ENCODE measurements at regions not wholly inside any gene's neighbourhood (a gene's known extent, or its start where the extent isn't known, plus 50 kb on each side); places are given as distances from the start of the nearest gene placed in this dataset.

DNA sequence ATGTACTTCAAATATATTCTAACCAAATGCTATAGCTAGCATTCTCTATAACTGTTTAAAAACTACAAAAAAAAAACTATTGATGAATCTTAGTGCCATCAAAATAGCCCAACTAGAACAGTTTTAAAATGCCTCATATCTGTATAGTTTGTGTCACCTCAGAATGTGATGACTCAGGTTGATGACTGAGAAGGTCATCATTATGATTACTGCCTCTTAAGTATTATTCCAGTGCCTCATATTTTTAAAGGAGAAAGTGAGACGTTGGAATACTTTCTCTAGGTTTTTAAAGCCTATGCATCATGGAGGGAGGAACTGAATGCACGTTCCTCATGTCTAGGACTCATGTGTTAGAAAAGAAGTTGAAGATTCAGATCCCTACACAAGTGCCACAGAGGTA, 88.2 kb downstream of the TMA16 start:
- DNase-seq (ENCODE audit: low read depth in 2 of 2) = no peak

DNA sequence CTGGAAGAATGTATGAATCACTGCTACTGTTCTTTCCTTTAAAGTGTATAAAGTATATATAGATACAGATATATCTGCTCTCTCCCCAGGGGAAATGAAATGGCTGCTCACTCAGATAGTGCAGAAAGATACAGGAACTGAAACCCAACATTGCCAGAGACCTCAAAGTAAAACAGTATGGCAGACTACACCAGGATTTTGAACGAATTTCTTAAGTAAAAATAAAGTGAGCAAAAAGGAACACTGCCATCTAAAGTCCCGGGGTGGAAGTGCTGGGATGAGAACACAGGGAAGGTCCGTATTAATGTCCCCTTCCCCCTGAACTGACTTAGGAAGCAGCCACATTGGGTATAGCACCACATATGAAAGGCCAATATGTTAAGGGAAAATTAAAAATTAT, 93.4 kb downstream of the TMA16 start:
- DNase-seq (ENCODE audit: low read depth in 2 of 2) = no peak

DNA sequence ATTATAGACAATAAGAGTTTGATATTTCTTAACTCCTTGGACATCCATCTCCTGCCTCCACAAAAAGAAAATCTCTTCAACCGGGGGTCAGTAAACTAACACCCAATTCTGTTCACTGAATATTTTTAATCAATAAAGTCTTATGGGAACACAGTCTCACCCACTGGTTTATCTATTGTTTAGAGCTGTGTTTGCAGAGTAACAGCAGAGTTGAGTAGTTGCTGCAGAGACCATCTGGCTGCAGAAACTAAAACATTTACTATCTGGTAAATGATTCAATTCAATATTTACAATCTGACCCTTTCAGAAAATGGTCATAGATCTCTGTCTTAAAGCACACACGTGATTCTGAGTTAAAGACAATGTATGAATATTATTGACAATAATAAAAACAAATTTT, 94.0 kb downstream of the TMA16 start:
- DNase-seq (ENCODE audit: low read depth in 2 of 2) = no peak

DNA sequence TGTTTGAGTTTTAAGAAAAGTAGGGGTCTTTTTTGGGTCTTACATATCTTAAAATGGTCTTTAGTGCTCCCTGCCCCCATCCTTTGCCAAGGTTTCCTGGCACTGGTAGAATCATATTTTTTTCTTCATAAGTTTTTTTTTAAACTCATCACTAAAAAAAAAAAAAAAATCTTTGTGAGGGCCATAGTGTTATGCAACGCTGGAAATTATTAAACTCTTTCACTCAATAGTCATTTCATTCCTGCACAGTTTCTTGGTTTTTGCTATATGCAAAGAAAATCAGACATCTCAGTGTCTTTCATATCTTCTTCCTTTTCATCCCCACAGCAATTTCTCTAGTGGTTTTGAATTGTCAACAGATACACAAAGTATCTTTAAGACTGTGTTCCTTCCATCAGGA, 95.6 kb downstream of the TMA16 start:
- no peak for DNase-seq (ENCODE audit: low read depth in 2 of 2)

DNA sequence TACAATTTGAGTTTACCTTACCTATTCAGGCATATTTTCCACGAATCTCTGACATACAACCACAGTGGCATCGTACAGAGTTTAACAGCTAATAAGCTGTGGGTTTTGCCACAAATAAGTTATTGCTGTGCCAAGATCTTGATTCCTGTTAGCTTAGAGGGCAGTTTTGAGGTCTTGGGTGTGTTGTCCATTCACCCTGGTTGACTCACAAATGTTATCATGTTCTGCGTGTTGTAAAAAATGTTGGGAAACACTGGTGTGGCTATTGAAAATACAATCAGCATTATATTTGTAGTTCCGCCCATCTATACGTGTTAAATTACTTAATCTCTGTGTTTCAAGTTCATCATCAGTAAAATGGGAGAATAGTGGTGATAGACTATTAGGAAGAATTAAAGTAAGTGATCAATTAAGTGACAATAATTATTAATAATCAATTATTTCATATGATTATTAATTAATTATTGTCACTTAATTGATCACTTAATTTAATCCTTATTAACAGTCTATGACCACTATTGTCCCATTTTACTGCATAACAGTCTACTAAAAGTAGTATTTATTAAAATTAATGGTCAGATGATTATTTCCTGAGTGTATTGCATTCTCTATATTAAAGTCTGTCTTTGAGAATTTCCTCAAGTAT, 96.3 kb downstream of the TMA16 start:
- no peak for DNase-seq (ENCODE audit: low read depth in 2 of 2)

DNA sequence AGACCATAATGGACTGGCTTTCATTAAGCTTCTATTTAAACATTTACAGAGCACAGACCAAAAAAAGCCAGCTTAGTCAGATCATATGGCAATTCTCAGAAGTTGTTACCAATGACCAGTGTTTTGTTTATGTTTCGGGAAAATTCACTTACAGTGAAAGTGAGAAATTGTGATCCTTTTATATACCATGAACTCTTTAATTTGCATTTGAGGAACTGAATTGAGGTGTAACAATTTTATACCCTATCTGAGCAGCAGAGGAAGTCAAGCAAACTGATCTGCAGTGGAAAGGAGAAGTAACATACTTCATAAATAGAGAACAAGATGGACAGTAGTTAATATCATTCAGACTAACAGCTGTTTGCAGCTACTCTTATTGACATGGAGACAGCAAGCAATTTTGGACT, 97.1 kb downstream of the TMA16 start:
- DNase-seq (ENCODE audit: low read depth in 2 of 2) = no peak

DNA sequence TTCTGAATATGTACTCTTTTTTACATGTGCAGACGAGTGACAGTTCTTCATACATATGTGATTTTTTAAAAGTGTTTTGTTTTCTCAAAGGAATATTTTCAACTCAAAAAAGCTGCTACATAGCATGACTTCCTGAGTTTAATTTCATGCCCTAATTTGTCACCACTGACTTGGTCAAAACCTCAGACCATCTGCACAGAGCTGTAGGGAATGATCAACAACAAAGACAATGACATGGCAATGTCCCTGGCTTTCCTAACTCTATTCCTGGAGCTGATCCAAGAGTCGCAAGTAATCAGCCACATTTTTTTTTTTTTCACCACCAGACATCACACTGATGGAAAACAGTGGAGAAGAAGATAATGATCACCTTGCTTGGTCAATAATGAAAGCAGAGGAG, 97.7 kb downstream of the TMA16 start:
- peak in 1 of 2 donors; percentile 6 for DNase-seq (ENCODE audit: low read depth in 2 of 2)

DNA sequence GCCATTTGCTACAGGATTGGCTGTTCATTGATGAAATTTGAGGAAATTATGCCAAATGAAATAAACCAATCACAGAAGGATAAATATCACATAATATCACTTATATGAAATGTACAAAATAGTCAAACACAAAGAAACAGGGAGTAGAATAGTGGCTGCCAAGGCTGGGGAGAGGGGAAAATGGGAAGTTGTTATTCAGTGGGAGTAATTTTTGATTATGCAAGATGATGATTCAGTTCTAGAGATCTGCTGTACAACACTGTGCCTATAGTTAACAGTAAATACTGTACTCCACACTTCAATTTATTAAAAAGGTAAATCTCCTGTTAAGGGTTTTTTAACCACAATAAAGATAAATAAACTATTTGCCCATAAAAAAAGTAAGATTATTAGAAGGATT, 101.1 kb downstream of the TMA16 start:
- no peak for DNase-seq (ENCODE audit: low read depth in 2 of 2)

DNA sequence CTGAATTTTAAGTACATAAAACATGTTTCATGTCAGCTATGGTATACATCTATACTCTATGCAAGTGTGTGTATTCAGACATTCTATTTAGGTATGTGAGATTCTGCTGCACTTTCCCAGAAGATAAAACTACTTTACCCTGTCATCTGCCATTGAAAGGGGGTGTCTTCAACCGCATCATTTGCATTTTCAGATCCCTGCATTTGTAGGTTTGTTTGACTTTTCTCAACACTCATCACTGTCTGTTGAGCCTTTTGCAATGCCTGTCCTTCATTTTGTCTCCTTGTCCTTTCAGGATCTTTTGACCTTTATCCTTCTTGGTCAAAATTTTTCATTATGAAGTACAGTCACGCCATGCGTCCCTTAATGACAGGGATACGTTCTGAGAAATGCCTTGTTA, 103.5 kb downstream of the TMA16 start:
- no peak for DNase-seq (ENCODE audit: low read depth in 2 of 2)

DNA sequence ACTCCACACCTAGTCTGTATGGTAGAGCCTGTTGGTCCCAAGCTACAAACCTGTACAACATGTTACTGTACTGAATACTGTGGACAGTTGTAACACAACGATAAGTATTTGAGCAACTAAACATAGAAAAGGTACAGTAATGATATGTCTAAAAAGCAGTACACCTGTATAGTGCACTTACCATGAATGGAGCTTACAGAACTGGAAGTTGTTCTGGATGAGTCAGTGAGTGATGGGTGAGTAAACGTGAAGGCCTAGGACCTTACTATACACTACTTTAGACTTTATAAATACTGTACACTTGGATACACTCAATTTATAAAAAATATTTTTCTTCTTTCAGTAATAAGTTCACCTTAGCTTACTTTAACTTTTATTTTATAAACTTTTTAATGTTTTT, 104.0 kb downstream of the TMA16 start:
- no peak for DNase-seq (ENCODE audit: low read depth in 2 of 2)

DNA sequence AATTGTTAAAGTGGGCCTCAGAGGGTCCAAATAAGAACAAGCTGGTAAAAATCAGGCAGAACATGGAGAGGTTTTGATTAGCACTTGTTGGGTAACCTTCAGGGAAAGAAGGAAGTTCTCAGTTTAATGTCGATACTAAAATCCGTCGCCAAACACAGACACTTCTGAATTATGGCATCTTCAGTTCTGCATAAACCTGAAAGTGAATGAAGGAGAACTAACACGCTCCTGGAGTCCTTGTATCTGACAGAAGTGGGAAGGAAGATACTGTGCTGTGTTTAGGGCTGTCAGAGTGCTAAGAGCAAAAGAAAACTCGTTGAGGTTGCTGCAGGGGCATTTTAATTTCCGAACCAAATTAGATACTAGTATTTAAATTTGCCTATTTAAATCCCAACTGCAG, 106.2 kb downstream of the TMA16 start:
- no peak for DNase-seq (ENCODE audit: low read depth in 2 of 2)

DNA sequence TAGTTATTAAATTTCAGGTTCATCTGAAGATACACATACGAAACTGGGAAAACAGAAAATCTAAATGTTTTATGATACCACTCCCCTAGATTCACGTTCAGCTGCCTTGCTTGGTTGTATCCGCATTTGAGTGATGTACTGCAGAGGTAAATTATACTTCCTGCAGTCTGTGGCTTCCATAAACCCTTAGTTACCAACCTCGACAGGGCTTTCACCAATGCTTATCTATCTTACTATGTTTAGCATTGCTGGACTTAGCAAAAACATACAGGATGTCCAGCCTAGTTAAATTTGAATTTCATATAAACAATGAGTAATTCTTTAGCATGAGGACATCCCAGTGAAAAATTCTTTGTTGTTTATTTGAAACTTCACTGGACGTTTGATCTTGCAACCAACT, 108.8 kb downstream of the TMA16 start:
- DNase-seq (ENCODE audit: low read depth in 2 of 2) = no peak

DNA sequence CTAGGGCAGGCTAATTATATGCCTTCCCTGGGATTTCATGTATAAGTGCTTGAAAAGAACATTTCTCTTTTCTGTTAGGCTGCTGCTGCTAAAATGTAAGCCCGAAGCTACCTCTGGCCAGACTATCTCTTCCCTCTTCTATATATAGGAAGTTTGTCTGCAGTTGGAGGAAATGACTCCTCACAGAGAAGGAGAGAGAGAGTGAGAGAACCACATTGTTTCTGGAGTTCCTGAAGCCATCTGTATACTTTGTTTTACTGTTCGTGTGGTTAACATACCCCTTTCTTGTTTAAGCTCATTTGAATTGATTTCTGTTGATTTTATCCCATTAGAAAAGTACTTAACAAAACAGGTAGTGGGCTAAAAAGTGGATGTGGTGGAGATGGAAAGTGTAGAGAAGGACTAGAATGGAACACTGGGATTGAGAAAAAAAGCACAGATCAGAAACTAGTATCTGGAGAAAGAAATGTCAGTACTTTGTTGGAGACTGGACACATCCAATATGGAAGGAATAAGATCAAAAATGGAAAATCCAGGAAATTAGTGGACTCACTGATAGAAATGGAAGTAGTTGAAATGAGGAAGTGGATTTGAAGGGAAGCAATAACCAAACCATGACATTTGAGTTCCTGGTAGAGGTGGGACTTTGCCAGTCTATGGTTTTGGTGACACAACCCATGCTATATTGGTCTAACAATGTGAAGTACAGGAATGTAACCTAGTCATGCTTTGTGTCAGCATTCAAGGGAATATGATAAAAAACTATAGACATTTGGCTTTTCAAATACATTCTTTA, 112.6 kb downstream of the TMA16 start:
- DNase-seq (ENCODE audit: low read depth in 2 of 2) = peak in 1 of 2 donors; percentile 1

DNA sequence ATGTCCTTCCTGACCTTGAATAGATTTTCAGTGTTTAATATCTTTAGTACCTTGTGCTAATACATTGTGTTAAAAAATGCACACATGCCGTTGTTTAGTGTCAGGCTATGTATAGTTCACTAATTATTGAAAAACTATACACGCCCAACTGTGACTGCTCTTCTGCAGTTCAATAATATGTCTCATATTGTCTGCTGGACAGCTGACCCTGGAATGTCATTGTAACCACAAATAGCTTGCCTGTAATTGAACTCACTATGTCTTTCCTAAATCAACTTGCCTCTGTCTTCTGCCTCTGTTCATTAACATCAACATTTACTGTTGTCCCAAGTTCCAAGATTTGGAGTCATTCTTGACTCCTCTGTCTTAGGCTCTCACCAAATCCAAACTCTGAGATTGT, 114.5 kb downstream of the TMA16 start:
- no peak for DNase-seq (ENCODE audit: low read depth in 2 of 2)

DNA sequence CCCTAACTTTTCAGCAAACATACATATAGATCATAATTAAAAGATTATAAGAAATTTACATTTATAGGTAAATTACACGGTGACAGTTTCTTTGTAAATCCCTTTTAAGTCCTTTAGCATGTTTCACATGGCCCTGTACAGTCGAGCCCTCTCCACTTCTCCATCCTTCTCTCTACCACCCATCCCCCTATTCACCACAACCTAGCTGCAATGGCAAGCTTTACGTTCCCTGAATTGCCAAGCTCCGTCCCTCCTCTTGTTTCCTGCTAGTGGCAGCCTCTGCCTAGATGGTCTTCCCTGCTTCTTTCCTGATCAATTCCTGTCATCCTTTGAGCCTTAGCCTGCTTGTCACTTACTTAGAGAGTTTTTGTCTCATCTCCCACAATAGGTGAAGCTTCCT, 116.2 kb downstream of the TMA16 start:
- DNase-seq (ENCODE audit: low read depth in 2 of 2) = no peak

DNA sequence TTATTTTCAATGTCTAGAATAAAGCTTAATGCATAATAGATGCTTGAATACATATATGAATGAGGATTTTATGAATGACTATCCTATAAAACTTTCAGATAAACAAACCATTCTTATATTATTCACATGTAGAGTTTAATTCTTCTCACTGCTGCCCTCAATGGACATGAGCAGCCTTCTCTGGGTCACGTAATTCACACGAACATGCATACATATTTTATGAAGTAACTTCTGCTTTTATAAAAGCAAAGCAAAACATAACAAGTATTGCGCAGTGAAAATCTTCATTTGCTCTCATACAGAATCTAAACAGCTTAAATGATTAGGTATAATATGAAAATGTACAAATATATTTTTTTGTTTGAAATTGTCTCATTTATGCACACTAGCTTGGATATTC, 116.7 kb downstream of the TMA16 start:
- DNase-seq (ENCODE audit: low read depth in 2 of 2) = no peak

DNA sequence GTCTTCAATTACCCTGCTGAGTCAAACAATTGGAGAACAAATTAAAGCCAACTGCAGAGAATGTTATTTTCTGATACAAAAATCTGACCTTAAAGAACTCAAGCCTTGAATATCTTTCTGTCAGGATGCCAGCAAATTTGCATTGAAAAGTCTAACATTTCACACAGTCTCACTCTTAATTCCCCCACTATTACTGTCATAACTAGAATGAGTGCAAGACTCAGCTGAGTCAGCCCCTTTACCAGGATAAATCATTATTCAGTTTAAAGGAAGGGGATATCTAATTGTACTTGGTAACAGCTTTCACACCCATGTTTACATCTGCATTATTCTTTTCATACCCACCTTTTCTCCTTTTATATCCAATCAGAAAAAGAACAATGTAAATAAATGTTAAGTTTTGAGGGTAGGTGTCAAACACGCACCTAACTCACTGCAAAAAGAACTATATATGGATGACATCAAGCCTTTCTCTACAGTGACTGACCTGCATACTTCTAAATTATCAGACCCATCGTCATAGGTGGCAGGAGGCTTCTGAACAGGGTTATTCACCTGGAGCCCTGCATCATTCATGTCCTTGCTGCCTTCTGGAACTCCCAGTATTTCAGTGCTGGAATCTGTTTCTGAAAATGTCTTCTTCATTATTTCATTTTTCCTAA, 117.4 kb downstream of the TMA16 start:
- no peak for DNase-seq (ENCODE audit: low read depth in 2 of 2)

DNA sequence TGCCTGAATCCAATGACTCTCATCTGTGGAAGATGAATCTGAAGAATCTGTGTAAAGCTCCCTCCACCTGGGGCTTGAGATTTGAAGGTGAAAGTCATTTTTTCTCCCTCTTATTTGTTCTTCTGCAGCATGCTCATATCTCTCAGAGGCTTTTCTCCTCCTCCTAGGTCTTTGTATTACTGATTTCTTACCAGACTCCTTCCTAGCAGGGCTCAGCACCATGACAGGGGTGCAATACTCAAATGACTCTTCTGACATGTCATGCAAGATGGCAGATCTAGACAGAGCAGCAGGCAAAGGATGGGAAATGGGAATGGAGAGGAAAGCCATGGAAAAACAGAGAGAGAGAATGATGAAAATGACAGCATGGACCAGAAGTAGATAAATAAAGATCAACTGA, 118.3 kb downstream of the TMA16 start:
- DNase-seq (ENCODE audit: low read depth in 2 of 2) = no peak

DNA sequence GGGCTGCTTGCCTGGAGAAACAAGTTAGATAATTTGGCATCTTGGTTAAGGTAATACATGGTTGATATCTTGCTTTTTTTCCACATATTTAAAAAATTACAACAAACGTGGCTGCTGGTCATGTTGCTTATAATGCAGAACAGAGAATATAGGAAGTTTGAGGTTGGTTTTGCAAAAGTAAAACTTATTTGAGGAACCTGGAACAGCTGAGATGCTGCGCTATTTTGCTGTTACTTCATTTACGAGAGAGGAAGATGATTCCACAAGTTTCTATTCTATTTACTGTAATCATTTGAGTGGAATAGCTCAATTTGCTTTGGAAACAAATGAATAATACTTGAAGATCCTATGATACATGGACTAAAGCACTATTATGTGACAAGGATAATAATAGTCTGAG, 118.9 kb downstream of the TMA16 start:
- DNase-seq (ENCODE audit: low read depth in 2 of 2) = no peak

DNA sequence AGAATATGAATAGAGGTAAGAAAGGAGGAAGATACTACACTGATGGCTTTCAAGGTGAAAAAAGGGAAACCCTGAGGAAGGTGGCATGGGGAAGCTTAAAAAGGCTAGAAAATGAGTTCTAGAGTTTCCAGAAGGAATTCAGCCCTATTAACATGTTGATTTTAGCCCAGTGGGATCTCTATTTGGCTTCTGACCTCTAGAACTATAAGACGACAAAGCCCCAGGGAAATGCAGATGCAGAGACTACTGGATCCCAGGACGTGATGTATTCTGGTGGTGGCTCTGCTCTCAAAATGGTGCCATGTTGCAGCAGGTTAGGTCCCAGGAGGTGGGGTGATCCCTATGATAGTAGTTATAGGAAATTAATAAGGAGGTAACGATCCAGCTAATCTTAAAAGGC, 120.4 kb downstream of the TMA16 start:
- DNase-seq (ENCODE audit: low read depth in 2 of 2) = no peak

DNA sequence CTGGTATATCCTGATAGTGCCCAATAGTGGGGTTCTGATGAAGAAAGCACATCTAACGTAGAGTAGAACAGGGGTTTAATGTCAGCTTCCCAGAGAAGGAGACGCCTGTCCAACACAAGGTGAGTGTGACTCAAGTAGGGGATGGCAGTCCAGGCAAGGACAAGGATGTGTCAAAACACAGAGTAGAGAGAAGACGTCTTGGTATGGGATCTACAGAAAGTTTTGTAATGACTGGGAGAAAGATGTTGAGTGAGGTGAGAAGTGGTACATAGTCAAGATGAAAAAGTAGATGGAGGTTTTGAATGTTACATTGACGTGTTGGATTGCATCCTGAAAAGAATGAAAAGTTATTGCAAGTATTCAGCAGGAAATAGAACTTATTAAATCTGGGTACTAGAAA, 124.4 kb downstream of the TMA16 start:
- no peak for DNase-seq (ENCODE audit: low read depth in 2 of 2)

DNA sequence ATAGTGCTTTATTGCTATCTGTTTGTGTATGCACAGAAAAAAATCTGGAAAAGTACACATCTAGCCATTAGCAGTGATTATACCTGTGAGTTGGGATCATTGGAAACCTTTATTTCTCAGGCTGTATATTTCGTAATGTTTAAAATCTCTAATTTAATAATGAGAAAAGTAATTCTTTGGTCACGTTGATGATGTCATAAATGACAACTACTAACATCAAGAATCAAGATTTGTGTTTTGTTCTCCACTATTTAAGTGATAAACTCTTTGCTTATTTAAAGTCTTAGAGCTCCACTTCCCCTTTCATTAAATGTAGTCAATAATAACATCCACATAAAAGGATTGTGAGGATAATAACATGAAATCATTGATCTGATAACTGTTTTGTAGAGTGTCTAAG, 126.2 kb downstream of the TMA16 start:
- no peak for DNase-seq (ENCODE audit: low read depth in 2 of 2)

DNA sequence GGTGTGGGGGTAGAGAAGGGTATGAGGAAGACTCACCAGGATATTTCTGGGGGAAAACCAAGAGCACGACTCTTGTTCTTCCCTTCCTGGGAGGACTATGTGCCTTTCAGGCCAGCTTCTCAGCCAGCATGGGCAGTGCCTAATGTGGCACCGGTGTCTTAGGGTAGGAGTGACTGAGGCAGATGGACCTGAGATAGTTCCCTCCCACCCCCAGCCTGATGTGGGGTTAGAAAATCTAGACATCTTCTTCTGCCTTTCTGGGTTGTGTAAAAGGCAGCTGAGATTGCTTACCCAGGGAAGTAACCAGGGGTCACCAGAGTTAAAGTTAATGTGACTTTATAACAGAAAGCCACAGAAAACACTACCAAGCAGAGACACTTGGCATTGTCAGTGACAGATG, 127.3 kb downstream of the TMA16 start:
- DNase-seq (ENCODE audit: low read depth in 2 of 2) = no peak

Data from lung microvascular endothelial cell (primary cell).